ENCODE measurements at regions not wholly inside any gene's neighbourhood (a gene's known extent, or its start where the extent isn't known, plus 50 kb on each side); places are given as distances from the start of the nearest gene placed in this dataset.

DNA sequence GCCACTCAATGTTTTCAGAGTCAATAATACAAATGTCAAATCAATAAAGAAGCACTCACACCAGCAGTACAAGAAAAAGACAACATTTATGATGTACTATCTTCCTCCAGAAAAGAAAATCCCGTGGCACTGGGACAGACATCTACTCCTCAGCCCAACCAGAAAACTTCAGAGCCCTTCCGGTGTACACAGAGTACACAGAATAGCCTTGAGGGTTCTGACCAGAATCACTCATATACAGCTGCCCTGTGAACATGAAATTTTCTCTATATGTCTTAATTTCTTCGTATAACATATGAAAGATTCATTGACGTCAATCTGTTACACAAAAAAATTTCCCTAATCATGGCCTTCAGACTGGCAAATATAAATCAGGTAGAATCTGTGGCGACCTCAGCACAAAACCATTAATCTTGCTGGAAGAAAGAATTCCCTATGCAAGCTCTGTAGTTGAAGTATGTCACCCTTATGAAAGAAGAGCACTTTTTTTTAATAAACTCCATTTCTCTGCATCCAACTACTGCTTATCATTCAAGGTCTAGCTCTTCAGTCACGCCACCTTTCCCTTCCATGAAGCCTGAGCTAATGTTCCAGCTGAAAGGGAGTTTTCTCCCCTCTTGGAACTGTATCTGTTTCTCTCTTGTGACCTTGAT, 53.8 kb upstream of the PLAAT1 start:
- Histone ChIP-seq H3K27ac (no peak overlapping the region), H3K27me3 (no peaks in the 10 kb centered on the region), H3K4me1 (replicated peaks in 1 of 2) (no peaks in the 10 kb centered on the region), H3K36me3 (replicated peaks in 1 of 2) (no peaks in the 10 kb centered on the region), H3K4me3 (no peak overlapping the region), H3K9me3 (replicated peaks in 1 of 3) (no peaks in the 10 kb centered on the region)
- 35 to 49% (median 42%) methylated on average over 6 of the region's 6 CpGs for WGBS, 4 donors
- no peak for DNase-seq
- no peak for TF ChIP-seq POLR2A (IDR thresholded peaks at IDR 0.05)
- TF ChIP-seq, protein P1, sequence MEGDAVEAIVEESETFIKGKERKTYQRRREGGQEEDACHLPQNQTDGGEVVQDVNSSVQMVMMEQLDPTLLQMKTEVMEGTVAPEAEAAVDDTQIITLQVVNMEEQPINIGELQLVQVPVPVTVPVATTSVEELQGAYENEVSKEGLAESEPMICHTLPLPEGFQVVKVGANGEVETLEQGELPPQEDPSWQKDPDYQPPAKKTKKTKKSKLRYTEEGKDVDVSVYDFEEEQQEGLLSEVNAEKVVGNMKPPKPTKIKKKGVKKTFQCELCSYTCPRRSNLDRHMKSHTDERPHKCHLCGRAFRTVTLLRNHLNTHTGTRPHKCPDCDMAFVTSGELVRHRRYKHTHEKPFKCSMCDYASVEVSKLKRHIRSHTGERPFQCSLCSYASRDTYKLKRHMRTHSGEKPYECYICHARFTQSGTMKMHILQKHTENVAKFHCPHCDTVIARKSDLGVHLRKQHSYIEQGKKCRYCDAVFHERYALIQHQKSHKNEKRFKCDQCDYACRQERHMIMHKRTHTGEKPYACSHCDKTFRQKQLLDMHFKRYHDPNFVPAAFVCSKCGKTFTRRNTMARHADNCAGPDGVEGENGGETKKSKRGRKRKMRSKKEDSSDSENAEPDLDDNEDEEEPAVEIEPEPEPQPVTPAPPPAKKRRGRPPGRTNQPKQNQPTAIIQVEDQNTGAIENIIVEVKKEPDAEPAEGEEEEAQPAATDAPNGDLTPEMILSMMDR (IDR thresholded peaks at IDR 0.05): no peak
- intact Hi-C loops (cut with DNase I): no loop called here

DNA sequence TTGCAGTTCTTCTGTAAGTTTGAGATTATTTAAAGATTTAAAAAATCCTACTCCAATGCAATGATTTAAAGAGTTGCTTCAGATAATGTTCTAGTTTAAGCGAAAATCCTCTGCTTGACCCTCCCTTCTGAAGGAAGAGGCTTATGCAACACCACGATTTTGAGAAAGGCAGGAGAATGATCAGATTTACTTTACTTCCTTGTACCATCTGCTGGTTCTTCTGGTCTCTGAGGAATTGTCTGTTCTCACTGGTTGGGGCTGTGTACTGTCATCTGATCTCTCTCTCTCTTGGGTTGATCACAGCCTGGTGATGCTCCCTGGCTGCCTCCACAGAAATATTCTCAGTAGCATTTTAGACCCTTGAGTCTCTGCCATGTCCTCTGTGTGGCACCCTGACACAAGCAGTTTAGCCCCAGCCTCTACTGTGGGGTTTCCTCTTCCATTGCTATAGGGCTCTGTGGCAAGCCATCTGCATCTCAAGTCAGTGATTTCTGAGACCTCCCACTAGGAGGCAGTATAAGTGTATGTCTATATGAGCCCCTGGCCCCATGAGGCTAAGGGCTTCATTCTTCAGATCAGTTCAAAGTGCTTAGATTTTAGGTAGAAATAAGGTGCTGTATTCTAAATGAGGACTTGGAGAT, 50.8 kb upstream of the PLAAT1 start:
- intact Hi-C loops (cut with DNase I): loop anchor here in 1 of 2 donors (5.0 kb wide), 1 partner anchor 382 kb away; no protein-coding TSS in a partner anchor
- WGBS, 4 donors: 48 to 66% (median 56%) methylated on average over 2 of the region's 2 CpGs
- peak in 6 of 7 donors; percentile 16 to 59 (median 23) for DNase-seq

More for the DNA sequence above, 50.8 kb upstream of the PLAAT1 start:
- Histone ChIP-seq H3K9me3 (replicated peaks in 1 of 3) (no peaks in the 10 kb centered on the region), H3K4me1 (replicated peaks in 1 of 2) (no peaks in the 10 kb centered on the region), H3K36me3 (replicated peaks in 1 of 2) (no peaks in the 10 kb centered on the region), H3K27me3 (no peaks in the 10 kb centered on the region), H3K4me3 (no peak overlapping the region), H3K27ac (no peak overlapping the region)
- TF ChIP-seq, protein P1 (IDR thresholded peaks at IDR 0.05): peak; percentile 25 to 56 (median 42)
- TF ChIP-seq POLR2A (IDR thresholded peaks at IDR 0.05): no peak

Data from adrenal gland (tissue), 9 donors.